Medulla oblongata (tissue), 1 donor: ENCODE measurements at regions not wholly inside any gene's neighbourhood (a gene's known extent, or its start where the extent isn't known, plus 50 kb on each side); places are given as distances from the start of the nearest gene placed in this dataset.
"Not testable (repeated sequence)": the region's sequence is repeated elsewhere in the genome, so short reads cannot be mapped to it uniquely, and the experiment has no call there.

ENCODE experiments used
- DNase-seq: peaks from one replicate; pipeline ENCODE4 v3.0.0-alpha.2; 2015; ENCODE audit errors: extremely low spot score

- no peak for DNase-seq
Measured at GRCh38 chr19:32032561-32032960, 312.8 kb upstream of the ZNF507 start.

DNA sequence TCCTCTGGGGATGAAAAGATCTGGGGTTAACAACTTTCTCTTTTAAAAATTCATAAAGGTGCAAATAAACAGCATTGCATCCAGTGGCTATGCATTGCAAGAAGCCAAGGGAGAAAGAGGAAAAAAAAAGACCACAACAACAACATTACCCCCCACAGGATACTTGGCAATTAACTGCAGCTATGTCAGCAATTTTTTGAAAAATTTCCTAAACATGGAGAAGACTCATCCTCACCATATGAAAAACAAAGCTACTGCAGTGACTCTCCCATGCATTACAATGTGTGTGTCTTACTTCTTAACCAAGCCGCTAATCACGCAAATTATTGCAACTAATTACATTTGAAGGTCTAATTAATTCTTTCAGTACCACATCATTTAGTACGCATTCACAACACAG, 309.8 kb upstream of the ZNF507 start:
- DNase-seq, result no peak

DNA sequence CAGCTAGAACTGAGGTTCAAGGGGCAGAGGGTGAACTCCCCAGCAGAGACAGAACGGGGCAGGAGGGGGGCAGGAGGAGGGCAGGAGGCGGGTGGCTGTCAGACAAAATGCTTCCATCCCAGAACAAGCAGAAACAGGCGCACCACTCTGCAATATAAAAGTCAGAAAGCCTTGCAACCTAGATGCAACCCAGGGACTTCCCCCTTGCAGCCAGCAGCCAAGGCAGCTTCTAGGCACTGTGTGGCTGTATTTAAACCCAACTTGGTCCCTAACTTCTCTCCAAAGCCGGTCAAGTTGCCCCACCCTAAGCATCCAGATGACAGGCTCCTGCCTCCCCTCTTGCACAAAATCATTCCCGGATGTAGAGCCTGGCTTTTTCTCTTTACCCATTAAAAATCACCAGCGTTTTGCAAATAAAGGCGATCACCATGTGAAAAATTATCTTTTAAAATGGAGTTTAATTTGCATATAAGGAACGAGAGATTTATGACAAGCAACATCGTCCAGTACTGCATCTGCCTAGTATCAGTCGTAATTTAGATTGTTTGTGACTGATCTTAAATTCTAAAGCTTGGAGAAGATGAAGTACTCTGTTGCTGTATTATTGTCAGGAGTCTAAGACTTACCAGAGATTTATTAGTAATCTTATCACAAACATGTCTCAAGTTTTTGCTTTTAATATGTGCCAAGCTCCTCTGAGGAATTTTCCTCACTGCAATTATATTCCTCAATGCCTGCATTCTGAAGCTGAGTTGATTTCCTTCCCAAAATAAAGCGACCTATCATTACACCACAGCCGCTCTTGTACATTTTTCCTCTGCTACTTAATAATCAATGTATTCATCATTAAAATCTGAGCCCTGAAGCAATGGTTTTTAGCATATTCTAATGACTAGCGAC, 307.1 kb upstream of the ZNF507 start:
- DNase-seq, result no peak

GRCh38 chr19:32038961-32039360, 306.4 kb upstream of the ZNF507 start:
- no peak for DNase-seq

GRCh38 chr19:32039440-32039839, 306.0 kb upstream of the ZNF507 start:
- no peak for DNase-seq

DNA sequence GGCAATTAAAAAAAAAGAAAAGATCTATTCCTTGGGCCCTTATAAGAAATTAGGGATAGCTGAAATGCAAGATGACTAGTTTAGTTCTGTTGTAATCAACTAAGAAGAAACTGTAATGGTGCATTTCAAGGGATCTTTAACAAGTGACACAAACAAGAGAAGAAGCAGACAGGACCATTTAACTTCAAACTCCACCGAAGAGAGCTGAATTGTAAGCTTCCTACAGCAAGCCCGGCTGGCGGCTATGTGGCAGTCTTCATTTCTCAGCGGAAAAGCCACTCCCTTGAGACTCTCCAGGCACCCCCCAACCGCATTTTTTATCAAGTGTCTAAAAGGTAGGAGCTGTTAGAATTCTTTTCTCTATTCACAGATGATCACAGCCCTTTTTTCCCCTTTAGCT, 305.2 kb upstream of the ZNF507 start:
- no peak for DNase-seq

DNA sequence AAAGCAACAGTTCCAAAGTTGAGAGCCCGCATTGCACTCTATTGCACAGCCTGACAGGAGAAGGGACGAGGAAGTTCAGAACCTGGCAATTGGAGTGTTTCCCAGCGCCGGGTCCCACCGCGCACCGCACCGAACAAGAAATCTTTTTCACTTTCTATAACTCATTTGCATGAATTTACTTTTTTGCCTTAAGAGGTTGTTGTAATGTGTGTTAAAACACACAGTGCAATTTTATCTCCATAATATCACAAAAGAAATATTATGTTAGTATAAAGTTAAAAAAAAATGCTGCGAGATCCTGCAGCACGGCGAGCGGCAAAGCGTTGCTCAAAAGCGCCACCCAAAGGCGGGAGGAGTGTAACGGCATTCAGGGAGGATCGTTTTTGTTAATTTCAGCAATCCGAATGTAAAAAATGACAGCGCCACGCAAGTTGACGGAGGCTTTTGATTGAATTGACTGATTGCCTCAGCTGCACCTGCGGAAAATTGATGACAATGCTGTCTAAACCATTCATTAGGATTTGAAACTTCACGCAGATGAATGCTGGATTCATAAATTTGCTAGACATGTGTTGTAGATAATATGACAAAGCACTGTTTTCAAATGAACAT, 303.6 kb upstream of the ZNF507 start:
- DNase-seq, result peak; percentile 61

DNA sequence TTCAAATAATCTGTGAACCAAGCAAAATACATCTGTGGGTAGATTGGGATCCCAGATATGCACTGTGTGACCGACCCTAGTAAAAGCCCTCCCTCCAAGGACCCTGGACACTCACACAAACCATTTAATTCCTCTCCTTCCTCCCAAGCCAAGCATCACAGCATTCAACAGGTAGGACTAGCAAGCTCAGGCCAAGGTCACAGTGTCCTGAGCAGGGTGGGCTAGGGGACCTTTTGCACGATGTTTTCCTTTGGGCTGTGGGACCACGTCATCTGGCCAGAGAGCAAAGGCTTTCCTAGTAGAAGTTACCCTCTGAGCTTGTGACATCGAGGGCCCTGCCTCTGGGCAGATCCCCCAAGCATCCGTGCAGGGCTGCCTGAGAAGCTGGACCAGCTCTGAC, 297.6 kb upstream of the ZNF507 start:
- no peak for DNase-seq

DNA sequence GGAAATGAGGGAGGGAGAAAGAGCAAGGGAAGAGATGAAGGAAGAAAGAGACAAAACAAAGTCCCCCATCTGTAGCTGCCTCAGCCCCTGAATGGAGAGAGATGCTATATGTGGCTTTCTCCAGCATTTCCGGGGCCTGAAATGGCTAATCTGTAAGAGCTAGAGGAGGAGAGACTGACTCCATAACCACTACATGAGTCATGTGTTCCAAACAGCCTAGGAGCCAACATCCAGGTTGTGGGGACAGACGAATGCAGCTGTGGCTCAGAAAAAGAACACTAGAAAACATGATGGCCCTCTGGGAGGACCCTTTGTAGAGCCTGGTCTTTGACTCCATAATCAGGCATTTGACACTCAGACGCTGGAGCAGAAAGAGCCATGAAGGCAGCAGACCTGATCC, 292.0 kb upstream of the ZNF507 start:
- DNase-seq, result no peak

DNA sequence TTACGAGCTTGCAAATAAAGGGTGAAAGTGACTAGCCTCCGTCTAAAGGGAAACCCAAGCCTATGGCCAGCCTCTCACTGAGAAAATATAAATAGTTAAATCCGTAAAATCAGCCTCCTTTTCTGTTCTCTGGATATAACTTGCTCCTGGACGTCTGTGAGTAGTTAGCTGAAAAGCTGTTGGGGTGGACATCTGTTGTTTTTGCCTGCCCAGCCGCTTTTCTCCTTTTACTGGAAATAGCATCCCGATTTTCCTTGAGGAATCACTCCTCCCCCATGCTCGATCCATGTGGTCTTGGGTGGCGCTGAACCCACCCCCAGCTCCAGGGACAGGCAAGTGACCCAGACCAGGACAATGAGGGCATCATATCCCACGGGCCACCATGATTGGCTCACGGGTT, 291.5 kb upstream of the ZNF507 start:
- no peak for DNase-seq

DNA sequence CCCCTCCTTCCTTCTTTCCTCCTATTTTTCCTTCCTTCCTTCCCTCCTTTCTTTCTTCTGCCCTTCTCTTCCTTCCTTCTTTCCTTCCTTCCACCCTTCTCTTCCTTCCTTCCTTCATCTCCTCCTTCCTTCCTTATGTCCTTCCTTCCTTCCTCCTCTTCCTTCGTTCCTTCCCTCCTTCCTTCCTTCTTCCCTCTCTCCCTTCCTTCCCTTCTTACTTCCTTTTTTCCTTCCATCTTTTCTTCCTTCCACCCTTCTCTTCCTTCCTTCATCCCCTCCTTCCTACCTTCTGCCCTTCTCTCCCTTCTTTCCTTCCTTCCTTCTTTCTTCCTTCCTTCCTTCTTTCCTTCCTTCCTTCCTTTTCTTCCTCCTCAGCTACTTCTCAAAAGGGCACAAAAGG, 287.3 kb upstream of the ZNF507 start:
- no peak for DNase-seq

- DNase-seq, result no peak
Measured at GRCh38 chr19:32061315-32061714, 284.1 kb upstream of the ZNF507 start.

- no peak for DNase-seq
Measured at GRCh38 chr19:32063601-32064000, 281.8 kb upstream of the ZNF507 start.

DNA sequence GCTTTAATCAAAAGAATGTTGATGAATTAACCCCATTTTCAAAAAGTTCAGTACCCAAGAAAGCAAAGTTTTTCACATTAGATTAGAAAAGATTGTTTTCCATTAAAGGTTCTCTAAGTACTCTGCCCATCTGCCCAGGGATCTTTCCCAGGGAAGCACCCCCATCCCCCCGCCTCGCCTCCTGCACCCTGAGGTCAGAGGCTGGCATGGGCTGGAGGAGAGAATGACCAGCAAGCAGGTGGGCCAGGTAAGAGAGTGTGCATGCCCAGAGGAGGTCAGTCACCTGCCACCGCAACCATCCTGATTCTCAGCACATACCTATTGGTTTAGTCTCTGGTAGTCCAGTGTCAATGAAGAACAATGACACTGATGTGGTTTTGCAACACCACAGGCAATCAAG, 279.4 kb upstream of the ZNF507 start:
- DNase-seq, result no peak

GRCh38 chr19:32067685-32068084, 277.7 kb upstream of the ZNF507 start:
- DNase-seq, result no peak

- no peak for DNase-seq
Measured at GRCh38 chr19:32068793-32069192, 276.6 kb upstream of the ZNF507 start.

GRCh38 chr19:32070101-32070500, 275.3 kb upstream of the ZNF507 start:
- DNase-seq, result no peak

DNA sequence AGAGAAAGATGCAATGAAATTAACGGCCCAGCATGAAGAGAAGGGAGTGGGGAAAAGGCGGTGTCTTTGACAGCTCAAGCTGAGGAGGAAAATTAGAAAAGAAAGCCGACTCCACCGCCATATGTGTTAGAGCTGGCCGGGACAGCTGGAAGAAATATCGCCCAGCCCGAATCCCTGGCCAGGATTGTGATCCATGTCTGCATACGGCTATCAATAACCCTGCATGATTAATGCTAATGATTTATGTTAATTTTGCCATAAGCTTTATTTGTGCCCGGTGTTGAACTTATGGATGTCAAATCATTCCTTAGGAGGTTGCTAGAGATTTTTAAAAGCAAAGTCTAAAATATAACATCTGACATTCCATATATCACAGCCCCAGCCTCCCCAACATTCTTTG, 263.4 kb upstream of the ZNF507 start:
- no peak for DNase-seq

- not testable (repeated sequence) for DNase-seq
Measured at GRCh38 chr19:32084756-32085363, 260.6 kb upstream of the ZNF507 start.

DNA sequence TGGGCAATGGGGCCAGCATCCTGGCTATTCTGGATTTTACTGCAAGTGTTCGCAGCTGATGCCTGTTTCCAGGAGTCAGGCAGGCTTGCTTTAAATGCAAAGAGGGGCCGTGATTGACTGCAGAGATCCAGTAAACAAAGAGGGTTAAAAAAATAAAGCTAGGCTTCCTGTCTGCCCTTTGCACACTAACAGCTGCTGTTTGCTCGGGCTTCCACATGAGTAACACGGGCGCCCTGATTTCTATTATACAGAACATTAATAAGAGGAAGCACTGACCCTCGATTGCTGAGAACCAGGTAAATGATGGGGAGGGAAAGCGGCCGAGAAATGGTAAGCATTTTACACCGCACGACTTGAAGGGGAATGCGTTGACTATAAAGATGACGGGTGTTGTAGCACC, 254.2 kb upstream of the ZNF507 start:
- no peak for DNase-seq

- no peak for DNase-seq
Measured at GRCh38 chr19:32097011-32097410, 248.4 kb upstream of the ZNF507 start.

GRCh38 chr19:32097620-32098019, 247.8 kb upstream of the ZNF507 start:
- DNase-seq, result no peak

- DNase-seq, result no peak
Measured at GRCh38 chr19:32098968-32099367, 246.4 kb upstream of the ZNF507 start.
